K562 (cell line): ENCODE measurements at regions not wholly inside any gene's neighbourhood (a gene's known extent, or its start where the extent isn't known, plus 50 kb on each side); places are given as distances from the start of the nearest gene placed in this dataset.

Experiments used
- ATF4 ChIP-seq: fragments of 450-650 bp; formaldehyde crosslinking; IDR thresholded peaks from 2 replicates; pipeline ENCODE4 v1.4.0; 2022; ENCODE audit warnings: mild to moderate bottlenecking, moderate library complexity
- CTCF ChIP-seq, 3 experiments: IDR thresholded peaks in 2 of 3; conservative IDR thresholded peaks in 1 of 3; 2 replicates each; pipeline ENCODE4 v1.5.1; 2011 to 2012; ENCODE audit warnings: low read length in 3 of 3, mild to moderate bottlenecking in 3 of 3, control low read depth in 2 of 3, improper control_type of control experiment in 1 of 3, inconsistent platforms in 1 of 3, low read depth in 1 of 3, mixed read lengths in 1 of 3, moderate library complexity in 1 of 3; ENCODE audit not compliant: insufficient read depth in 2 of 3
- HNRNPL ChIP-seq: fragments of 200-400 bp; formaldehyde crosslinking; IDR thresholded peaks from 2 replicates; pipeline ENCODE4 v1.6.1; 2017; ENCODE audit warnings: low read depth, mild to moderate bottlenecking, low read length
- KLF13 ChIP-seq: fragments of 450-650 bp; IDR thresholded peaks from 2 replicates; pipeline ENCODE4 v1.6.1; 2016; ENCODE audit warnings: missing genetic modification characterization, low read depth, mild to moderate bottlenecking, missing compliant biosample characterization, moderate library complexity, borderline replicate concordance
- REST ChIP-seq, 2 experiments: fragments of 450-650 bp; formaldehyde crosslinking in 1 of 2; IDR thresholded peaks; 2 replicates each; pipeline versions ENCODE4 v1.4.0 to v1.6.1; 2014 to 2020; ENCODE audit warnings: mild to moderate bottlenecking in 2 of 2, borderline replicate concordance in 1 of 2, low read depth in 1 of 2
- SMAD1 ChIP-seq: fragments of 150-350 bp; IDR thresholded peaks from 2 replicates; pipeline ENCODE4 v1.6.1; 2014; ENCODE audit warnings: low read length, low read depth; ENCODE audit not compliant: partially characterized antibody

- TF ChIP-seq CTCF (IDR thresholded peaks at IDR 0.05 in 2 of 3, conservative IDR thresholded peaks at IDR 0.05 in 1 of 3; ENCODE audit: insufficient read depth in 2 of 3, low read depth in 1 of 3, low read length in 3 of 3) (no peak), ATF4 (no peak), HNRNPL (no peak), KLF13 (no peak), SMAD1 (no peak), REST (IDR thresholded peaks at IDR 0.05; ENCODE audit: borderline replicate concordance) (no peak), REST (CRISPR knock-in tag; IDR thresholded peaks at IDR 0.05; ENCODE audit: low read depth) (no peak)
Observed at GRCh38 chr20:60528141-60528540, 569.9 kb downstream of the CDH26 start.
